B cell (primary cell): ENCODE measurements at regions not wholly inside any gene's neighbourhood (a gene's known extent, or its start where the extent isn't known, plus 50 kb on each side); places are given as distances from the start of the nearest gene placed in this dataset.

Experiments used
- ATAC-seq: fragments of 200-7000 bp; cut with Tn5 transposase; one replicate; pipeline ENCODE4 v1.10.0; 2021; ENCODE audit warnings: low read depth, mild to moderate bottlenecking, moderate number of reproducible peaks, moderate library complexity
- CTCF ChIA-PET: fragments of 350-600 bp; sonication (Branson Sonifier 250); formaldehyde crosslinking; loops from one replicate; lab custom pipeline; 2021; ENCODE audit warnings: antibody characterized with exemption, inconsistent platforms; lab: Charles Lee
- POLR2A ChIA-PET: fragments of 350-600 bp; sonication (Branson Sonifier 250); formaldehyde crosslinking; loops from one replicate; lab custom pipeline; 2021; ENCODE audit warnings: antibody characterized with exemption; lab: Charles Lee
- DNase-seq: peaks from one replicate; pipeline ENCODE4 v3.0.0; 2013
- H2AFZ ChIP-seq: 2 replicates; pipeline ENCODE4 v1.6.1; 2012; ENCODE audit warnings: mild to moderate bottlenecking, low read depth, low read length; ENCODE audit not compliant: insufficient read depth, poor library complexity, severe bottlenecking
- H3K27ac ChIP-seq, 2 donors: 1 replicate in 1 of 2; 2 replicates in 1 of 2; pipeline ENCODE4 v1.5.1; 2012 to 2013; ENCODE audit warnings: low read length in 2 of 2, mild to moderate bottlenecking in 2 of 2, moderate library complexity in 1 of 2
- H3K27me3 ChIP-seq, 4 experiments: fragments of 200-600 bp in 1 of 4; sonication (generic) in 1 of 4; replicated peaks in 1 of 4; 1 replicate in 2 of 4; 2 replicates in 2 of 4; pipeline versions ENCODE4 v1.6.1 to v1.7.0; 2013 to 2016; ENCODE audit warnings: low read length in 3 of 4, mild to moderate bottlenecking in 2 of 4, mixed read lengths in 1 of 4, moderate library complexity in 1 of 4; ENCODE audit not compliant: insufficient read depth in 4 of 4, control insufficient read depth in 3 of 4; ENCODE audit errors: control extremely low read depth in 1 of 4
- H3K36me3 ChIP-seq, 2 experiments: replicated peaks in 1 of 2; 1 replicate in 1 of 2; 2 replicates in 1 of 2; pipeline versions ENCODE4 v1.6.1 to v1.7.1; 2013; ENCODE audit warnings: low read length in 1 of 2; ENCODE audit not compliant: insufficient read depth in 2 of 2, control insufficient read depth in 1 of 2; ENCODE audit errors: control extremely low read depth in 1 of 2, extremely low read depth in 1 of 2
- H3K4me1 ChIP-seq, 2 donors: fragments of 200-600 bp in 1 of 2; sonication (generic) in 1 of 2; 1 replicate in 1 of 2; 2 replicates in 1 of 2; pipeline versions ENCODE4 v1.5.1 to v1.6.1; 2013 to 2017; ENCODE audit warnings: low read length in 2 of 2; ENCODE audit not compliant: control insufficient read depth in 2 of 2, insufficient read depth in 2 of 2
- H3K4me2 ChIP-seq: replicated peaks from 2 replicates; pipeline ENCODE3; 2012; ENCODE audit warnings: mild to moderate bottlenecking, low read depth, low read length; ENCODE audit not compliant: poor library complexity, severe bottlenecking
- H3K4me3 ChIP-seq, 5 experiments: fragments of 200-600 bp in 1 of 5; sonication (generic) in 1 of 5; 1 replicate in 3 of 5; 2 replicates in 2 of 5; pipeline versions ENCODE4 v1.5.1 to v1.7.0; 2011 to 2016; ENCODE audit warnings: low read length in 4 of 5, mild to moderate bottlenecking in 4 of 5, low read depth in 2 of 5, control low read depth in 1 of 5, moderate library complexity in 1 of 5; ENCODE audit not compliant: insufficient read depth in 1 of 5; ENCODE audit errors: control extremely low read depth in 1 of 5, extremely low read depth in 1 of 5
- H3K79me2 ChIP-seq: fragments of 200-600 bp; sonication (generic); one replicate; pipeline ENCODE4 v1.6.0; 2016; ENCODE audit warnings: low read length; ENCODE audit not compliant: control insufficient read depth, insufficient read depth
- H3K9ac ChIP-seq: fragments of 200-600 bp; sonication (generic); 2 replicates; pipeline ENCODE4 v1.6.1; 2017; ENCODE audit warnings: mild to moderate bottlenecking, low read length, moderate library complexity
- H3K9me3 ChIP-seq, 3 donors: one replicate each; pipeline versions ENCODE4 v1.6.1 to v1.7.1; 2013; ENCODE audit warnings: low read length in 2 of 3; ENCODE audit not compliant: control insufficient read depth in 2 of 3, insufficient read depth in 1 of 3; ENCODE audit errors: control extremely low read depth in 1 of 3
- H4K20me1 ChIP-seq: 2 replicates; pipeline ENCODE4 v1.6.0; 2012; ENCODE audit warnings: mild to moderate bottlenecking, low read length; ENCODE audit not compliant: insufficient read depth, control insufficient read depth, poor library complexity, severe bottlenecking
- H3K27ac Mint-ChIP-seq: one replicate; pipeline ENCODE4 v1.8.0; 2021; ENCODE audit warnings: mixed read lengths
- H3K27me3 Mint-ChIP-seq: one replicate; pipeline ENCODE4 v1.8.0; 2021; ENCODE audit warnings: mixed read lengths
- H3K4me1 Mint-ChIP-seq: one replicate; pipeline ENCODE4 v1.8.0; 2021; ENCODE audit warnings: mixed read lengths
- H3K4me3 Mint-ChIP-seq: one replicate; pipeline ENCODE4 v1.8.0; 2021; ENCODE audit warnings: mixed read lengths
- H3K9me3 Mint-ChIP-seq: one replicate; pipeline ENCODE4 v1.8.0; 2022; ENCODE audit warnings: mixed read lengths; ENCODE audit not compliant: insufficient read depth
- CTCF ChIP-seq: fragments of 200-600 bp; IDR thresholded peaks from one replicate; pipeline ENCODE4 v1.8.0; 2022; ENCODE audit warnings: antibody characterized with exemption, mild to moderate bottlenecking
- EZH2 ChIP-seq: IDR thresholded peaks from 2 replicates; pipeline ENCODE4 v1.6.1; 2012; ENCODE audit warnings: borderline replicate concordance, low read depth, mild to moderate bottlenecking, moderate library complexity, low read length; ENCODE audit not compliant: insufficient read depth, poor library complexity, severe bottlenecking
- WGBS: methylation state at CpG from one replicate; pipeline ENCODE4 v1.1.5; 2013; ENCODE audit warnings: missing lambda C conversion rate; ENCODE audit not compliant: insufficient coverage; 5-methylcytosine and 5-hydroxymethylcytosine counted together
- intact Hi-C: fragments of 100-400 bp; cut with micrococcal nuclease; formaldehyde crosslinking; loops from one replicate; pipeline ENCODE4 v1.10.0; 2022

DNA sequence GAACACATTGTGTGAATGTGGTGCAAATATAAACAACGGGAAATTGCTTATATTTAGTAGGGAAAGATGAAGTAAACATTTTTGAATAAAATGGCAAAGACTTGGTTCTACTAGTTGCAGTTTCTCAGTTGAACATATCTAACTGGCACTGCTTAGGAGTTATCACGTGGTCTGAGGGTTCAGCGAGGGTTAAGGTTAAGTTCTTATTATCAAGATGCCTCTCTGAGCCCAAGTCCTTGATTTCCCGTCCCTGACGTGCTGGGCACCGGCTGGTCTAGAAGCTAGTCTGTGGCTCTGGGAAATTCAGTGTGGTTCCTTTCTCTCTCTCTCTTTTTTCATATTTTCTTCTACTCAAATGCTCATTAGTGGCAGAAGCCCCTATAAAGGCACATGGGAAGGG lies 81.6 kb upstream of the PITX1 start:
- no peaks in the 10 kb centered on the region for H3K4me1 Mint-ChIP-seq
- no peak overlapping the region for H3K27ac Mint-ChIP-seq
- Histone ChIP-seq H3K9ac (no peak overlapping the region), H3K36me3 (no peaks in the 10 kb centered on the region), H3K9me3 (no peaks in the 10 kb centered on the region), H3K4me3 (no peak overlapping the region), H3K79me2 (no peaks in the 10 kb centered on the region), H3K27ac (no peak overlapping the region), H2AFZ (no peak overlapping the region), H3K4me2 (no peak overlapping the region), H4K20me1 (no peaks in the 10 kb centered on the region), H3K27me3 (peaks cover 0 to 5% (median 0%) of the 10 kb centered on the region in 4 experiments), H3K4me1 (no peaks in the 10 kb centered on the region)
- WGBS: 91% methylated on average over 3 of the region's 6 CpGs
- no peak for TF ChIP-seq EZH2
- no peak for TF ChIP-seq CTCF
- no peaks in the 10 kb centered on the region for H3K9me3 Mint-ChIP-seq
- ATAC-seq: no peak
- POLR2A ChIA-PET: no interaction called here
- no peak overlapping the region for H3K4me3 Mint-ChIP-seq
- DNase-seq: no peak
- H3K27me3 Mint-ChIP-seq: peaks cover 10% of the 10 kb centered on the region
- intact Hi-C loops: no loop called here
- CTCF ChIA-PET: no interaction called here

- Histone ChIP-seq H3K9me3 (no peaks in the 10 kb centered on the region), H3K36me3 (no peaks in the 10 kb centered on the region), H3K27me3 (peaks cover 0 to 8% (median 0%) of the 10 kb centered on the region in 4 experiments), H4K20me1 (no peaks in the 10 kb centered on the region), H3K4me2 (no peak overlapping the region), H3K9ac (no peak overlapping the region), H3K4me3 (no peak overlapping the region), H3K27ac (no peak overlapping the region), H2AFZ (no peak overlapping the region), H3K79me2 (no peaks in the 10 kb centered on the region), H3K4me1 (no peaks in the 10 kb centered on the region)
- Mint-ChIP-seq H3K4me3 (no peak overlapping the region), H3K27me3 (peaks cover 8% of the 10 kb centered on the region), H3K9me3 (no peaks in the 10 kb centered on the region), H3K27ac (no peak overlapping the region), H3K4me1 (no peaks in the 10 kb centered on the region)
- ATAC-seq (no peak), DNase-seq (no peak)
- intact Hi-C loops: no loop called here
- TF ChIP-seq CTCF (no peak), EZH2 (no peak)
- ChIA-PET POLR2A (no interaction called here), CTCF (interaction anchor here (0.8 kb wide), 1 partner anchor 78 kb away, joined by 3 read pairs; no protein-coding TSS in a partner anchor)
- WGBS: 71% methylated on average over 1 of the region's 2 CpGs
Measured at GRCh38 chr5:135114759-135115158, 80.7 kb upstream of the PITX1 start.
